Urinary bladder (tissue), 3 donors: ENCODE measurements at regions not wholly inside any gene's neighbourhood (a gene's known extent, or its start where the extent isn't known, plus 50 kb on each side); places are given as distances from the start of the nearest gene placed in this dataset.
A peak's percentile ranks its signal among the peaks of the same experiment; 100 is the strongest.

Experiments used
- DNase-seq: peaks from one replicate; pipeline ENCODE4 v3.0.0-alpha.2; 2015; ENCODE audit errors: extremely low spot score
- H3K27ac ChIP-seq: one replicate; pipeline ENCODE4 v1.5.1; 2013; ENCODE audit warnings: low read depth, mild to moderate bottlenecking, moderate library complexity
- H3K36me3 ChIP-seq: one replicate; pipeline ENCODE4 v1.6.1; 2013; ENCODE audit warnings: mild to moderate bottlenecking, moderate library complexity; ENCODE audit not compliant: insufficient read depth
- H3K4me1 ChIP-seq: one replicate; pipeline ENCODE4 v1.6.1; 2013; ENCODE audit warnings: mild to moderate bottlenecking, moderate library complexity; ENCODE audit not compliant: insufficient read depth
- H3K4me3 ChIP-seq: one replicate; pipeline ENCODE4 v1.5.1; 2013; ENCODE audit warnings: low read depth, low read length
- WGBS: extraction: QIAGEN DNeasy Blood & Tissue Kit; methylation state at CpG from one replicate; pipeline ENCODE4 v1.1.7; 2013; 5-methylcytosine and 5-hydroxymethylcytosine counted together
- donor health status: healthy with polysubstance abuse.
- donor health status: healthy.

DNA sequence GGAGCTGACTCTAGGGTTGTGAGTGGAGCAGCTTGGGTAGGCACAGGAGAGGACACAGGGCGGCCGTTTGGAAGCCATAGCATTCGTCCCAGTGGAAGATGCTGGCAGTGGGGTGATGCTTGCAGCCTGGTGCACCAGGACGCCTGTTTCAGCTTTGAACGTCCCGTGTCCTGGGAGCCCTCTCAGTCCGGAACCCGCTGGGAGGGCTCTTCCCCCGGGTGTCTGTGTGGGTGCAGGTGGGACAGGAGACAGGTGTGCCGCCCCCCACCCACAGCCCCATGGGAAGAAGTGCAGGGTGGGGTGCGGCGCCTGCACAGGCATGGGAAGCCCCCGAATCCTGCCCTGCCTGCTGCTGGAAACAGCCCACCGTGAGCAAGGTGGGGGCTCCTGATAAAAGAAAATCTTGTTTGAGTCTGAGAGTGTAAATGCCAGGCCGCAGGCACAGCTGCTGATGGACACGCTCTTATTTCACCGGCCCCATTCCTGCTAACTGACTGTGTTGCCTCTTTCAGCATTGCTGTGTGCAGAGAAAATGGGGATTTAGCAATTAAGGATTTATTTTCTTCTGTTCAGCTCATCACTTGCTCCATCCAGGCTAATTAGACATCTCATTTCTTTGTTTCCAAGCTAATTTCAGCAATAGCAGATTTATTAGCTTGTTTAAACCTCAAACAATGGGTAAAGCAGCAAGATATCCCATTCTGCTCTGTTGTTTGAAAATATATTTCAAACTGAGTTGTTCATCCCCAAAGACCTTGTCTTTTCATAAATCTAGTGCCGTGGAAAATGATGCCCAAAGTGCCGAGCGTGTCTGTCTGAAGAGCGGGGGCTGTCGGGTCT, 54.9 kb upstream of the DPYSL4 start:
- Histone ChIP-seq H3K4me3 (no peak overlapping the region), H3K36me3 (no peaks in the 10 kb centered on the region), H3K27ac (no peak overlapping the region), H3K4me1 (no peaks in the 10 kb centered on the region)
- WGBS: 77% methylated on average over 22 of the region's 22 CpGs
- DNase-seq: no peak

DNA sequence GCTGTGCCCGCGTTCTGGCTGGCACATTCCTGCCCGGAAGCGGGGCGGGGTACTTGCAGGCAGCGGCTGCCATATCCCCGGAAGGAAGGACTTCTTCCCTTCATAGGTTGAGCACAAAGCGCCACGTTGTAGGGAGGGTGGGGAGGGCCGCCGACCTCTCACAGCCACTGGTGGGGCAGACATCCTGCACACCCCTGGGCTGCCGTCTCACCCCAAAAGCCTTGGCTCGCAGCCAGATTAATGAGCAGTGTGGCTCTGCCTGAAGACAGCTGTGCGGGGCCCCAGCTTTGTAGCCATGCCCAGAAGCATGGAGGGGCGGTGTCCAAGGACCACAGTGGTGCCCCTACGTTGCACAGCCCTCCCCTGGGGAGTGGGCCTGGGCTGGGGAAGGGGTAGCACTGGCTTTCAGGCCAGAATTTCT, 54.3 kb upstream of the DPYSL4 start:
- WGBS: 59% methylated on average over 16 of the region's 16 CpGs
- no peaks in the 10 kb centered on the region for H3K4me1 ChIP-seq
- DNase-seq: no peak
- no peak overlapping the region for H3K4me3 ChIP-seq
- no peaks in the 10 kb centered on the region for H3K36me3 ChIP-seq
- H3K27ac ChIP-seq: no peak overlapping the region

DNA sequence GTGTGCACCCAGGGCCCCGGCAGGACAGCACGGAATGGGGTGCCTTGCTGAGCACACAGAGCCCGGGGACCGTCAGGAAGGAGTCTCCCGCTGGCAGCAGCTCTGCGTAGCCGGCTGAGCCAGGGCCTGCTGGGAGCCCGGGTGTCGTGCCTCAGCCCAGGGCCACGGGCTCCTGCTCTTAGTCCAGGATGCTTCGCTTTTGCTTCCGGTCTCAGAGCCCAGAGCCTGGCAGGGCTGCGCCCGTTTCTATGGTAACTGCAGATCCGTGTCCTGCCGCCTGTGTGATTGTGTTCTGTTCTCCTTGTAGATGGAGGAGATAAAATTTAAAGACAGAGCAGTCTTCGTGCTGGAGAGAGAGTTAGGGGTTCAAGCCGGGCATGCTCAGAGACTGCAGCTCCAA, 53.7 kb upstream of the DPYSL4 start:
- Histone ChIP-seq H3K4me3 (no peak overlapping the region), H3K27ac (no peak overlapping the region), H3K4me1 (no peaks in the 10 kb centered on the region), H3K36me3 (no peaks in the 10 kb centered on the region)
- 33% methylated on average over 18 of the region's 18 CpGs for WGBS
- DNase-seq: peak; percentile 31

DNA sequence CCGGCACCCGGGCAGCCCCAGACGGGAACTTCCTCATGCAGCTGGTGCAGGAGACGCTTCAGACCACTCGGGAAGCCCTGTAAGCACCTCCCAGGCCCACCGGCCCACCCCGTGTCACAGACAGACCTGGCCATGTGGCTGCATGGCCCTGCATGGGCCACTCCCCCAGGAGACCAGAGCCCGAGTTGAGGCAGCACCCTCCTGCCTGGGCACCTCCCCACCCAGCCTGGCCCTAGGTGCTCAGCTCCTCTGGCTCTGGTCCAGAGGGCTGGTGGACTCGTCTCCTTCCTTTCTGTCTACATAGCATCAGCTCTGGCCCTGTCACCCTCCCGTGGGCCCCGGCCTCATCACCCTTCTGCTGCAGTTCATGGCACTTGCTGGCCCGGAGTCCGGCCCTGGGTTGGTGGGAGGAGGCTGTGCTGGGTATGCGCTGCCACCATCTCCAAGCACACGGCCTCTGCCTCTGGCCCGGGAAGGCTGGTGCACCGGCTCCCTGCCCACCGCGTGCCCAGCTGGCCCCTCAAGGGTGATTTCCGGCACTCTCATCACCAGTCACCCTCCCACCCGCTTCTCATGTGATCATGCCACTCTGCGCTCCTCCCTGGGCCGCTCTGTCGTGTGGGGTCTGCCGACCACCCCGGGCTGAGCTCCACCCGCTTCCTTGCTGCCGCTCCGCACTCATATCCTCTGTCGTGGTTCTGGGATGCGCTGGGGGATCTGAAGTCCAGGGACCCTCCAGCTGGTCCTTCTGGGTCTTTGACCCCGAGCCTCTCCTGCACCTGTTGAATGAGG, 53.1 kb upstream of the DPYSL4 start:
- Histone ChIP-seq H3K27ac (no peak overlapping the region), H3K36me3 (no peaks in the 10 kb centered on the region), H3K4me1 (no peaks in the 10 kb centered on the region), H3K4me3 (no peak overlapping the region)
- no peak for DNase-seq
- 75% methylated on average over 32 of the region's 32 CpGs for whole genome bisulfite sequencing

DNA sequence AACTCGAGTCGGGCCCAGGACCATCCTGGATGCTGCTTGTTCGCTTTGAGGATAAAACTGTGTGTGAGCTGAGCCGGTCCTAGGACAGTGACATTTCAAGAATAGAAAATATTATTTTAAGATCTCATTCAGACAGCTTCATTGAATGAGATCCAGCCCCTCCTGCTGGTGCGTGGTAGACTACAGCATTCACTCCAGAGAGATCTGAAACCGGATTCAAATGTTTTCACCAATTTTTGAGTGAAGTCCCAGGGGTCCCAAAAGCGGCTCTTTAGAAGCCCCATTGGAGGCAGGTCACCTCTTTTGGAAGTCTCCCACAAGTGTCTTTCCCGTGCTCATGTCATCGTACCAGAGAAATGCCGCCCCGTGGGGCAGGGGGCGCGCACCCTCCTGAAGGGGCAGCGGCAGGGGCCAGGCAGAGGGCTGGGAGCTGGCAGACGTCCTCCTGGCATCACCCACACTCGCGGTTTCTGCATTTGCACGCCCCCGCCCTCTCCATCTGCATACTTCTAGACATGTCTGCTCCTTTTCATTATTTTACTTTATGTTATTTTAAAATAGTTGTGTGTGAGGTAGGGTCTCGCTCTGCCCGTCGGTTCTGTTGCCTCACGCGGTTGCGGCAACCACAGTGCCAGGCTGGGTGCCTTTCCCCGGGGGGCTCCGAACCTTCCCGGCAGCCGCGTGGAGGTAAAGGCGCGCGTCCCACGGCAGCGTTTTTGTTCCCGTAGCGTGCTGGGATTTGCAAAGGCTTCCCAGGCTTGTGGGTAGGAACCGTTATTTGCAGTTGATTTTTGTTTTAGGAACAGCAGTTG, 52.3 kb upstream of the DPYSL4 start:
- no peak for DNase-seq
- no peaks in the 10 kb centered on the region for H3K36me3 ChIP-seq
- H3K4me1 ChIP-seq: no peaks in the 10 kb centered on the region
- 87% methylated on average over 38 of the region's 38 CpGs for WGBS
- H3K4me3 ChIP-seq: no peak overlapping the region
- no peak overlapping the region for H3K27ac ChIP-seq

DNA sequence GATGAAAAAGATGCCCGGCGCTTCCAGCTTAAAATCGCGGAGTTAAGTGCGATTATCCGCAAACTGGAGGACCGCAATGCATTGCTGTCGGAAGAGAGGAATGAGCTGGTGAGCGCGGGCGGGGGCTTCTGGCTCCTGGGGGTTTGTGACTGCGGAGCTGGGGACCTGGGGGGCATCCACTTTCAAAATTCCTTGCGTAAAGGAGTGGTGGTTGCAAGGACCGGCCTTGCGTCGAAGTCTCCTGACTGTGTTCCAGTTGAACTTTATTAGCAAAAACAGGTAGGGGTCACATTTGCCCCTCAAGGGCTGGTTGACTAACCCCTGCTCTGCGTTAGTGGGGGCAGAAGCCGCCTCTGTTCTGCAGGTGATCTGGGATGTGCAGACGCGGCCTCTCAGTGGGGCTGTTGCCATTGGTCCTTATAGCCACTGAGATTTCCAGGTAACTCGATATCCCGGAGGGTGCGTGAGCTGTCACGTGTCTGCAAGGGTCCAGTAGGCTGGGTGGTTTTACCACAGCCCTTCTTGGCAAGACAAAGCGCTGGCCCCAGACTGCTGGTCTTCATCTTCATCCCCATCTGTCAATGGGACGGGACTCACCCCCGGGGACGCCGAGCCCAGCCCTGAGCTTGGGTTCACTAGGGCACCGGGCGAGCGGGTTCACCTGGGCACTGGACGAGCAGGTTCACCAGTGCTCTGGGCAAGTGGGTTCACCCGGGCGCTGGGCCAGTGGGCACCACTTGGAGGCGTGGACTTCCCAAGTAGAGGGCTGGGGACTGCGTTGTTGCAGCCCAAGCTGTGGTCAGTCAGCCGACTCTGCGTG, 51.5 kb upstream of the DPYSL4 start:
- WGBS: 85% methylated on average over 39 of the region's 39 CpGs
- Histone ChIP-seq H3K36me3 (no peaks in the 10 kb centered on the region), H3K27ac (no peak overlapping the region), H3K4me3 (no peak overlapping the region), H3K4me1 (no peaks in the 10 kb centered on the region)
- DNase-seq: no peak

DNA sequence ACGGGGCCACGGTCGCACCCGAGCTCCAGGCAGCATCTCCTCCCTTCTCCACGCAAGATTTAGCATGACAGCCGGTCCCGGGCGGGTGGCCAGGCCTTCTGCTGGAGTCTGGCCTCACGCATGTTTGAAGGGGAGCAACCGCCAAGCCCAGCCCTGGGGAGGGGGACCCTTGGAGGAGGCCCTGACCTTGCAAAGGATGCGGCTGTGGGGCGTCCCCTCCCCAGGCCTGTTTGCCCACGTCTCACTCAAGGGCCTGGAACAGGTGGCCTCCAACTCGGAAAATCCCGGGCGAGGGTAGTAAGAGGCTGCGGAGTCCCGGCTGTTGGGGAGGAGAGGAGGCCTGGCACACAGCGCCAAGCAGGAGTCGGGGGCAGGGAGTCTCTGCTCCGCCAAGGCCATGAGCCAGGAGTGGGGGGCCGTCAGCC, 50.6 kb upstream of the DPYSL4 start:
- no peak for DNase-seq
- no peak overlapping the region for H3K27ac ChIP-seq
- no peaks in the 10 kb centered on the region for H3K4me1 ChIP-seq
- WGBS: 79% methylated on average over 22 of the region's 22 CpGs
- H3K4me3 ChIP-seq: no peak overlapping the region
- H3K36me3 ChIP-seq: no peaks in the 10 kb centered on the region

DNA sequence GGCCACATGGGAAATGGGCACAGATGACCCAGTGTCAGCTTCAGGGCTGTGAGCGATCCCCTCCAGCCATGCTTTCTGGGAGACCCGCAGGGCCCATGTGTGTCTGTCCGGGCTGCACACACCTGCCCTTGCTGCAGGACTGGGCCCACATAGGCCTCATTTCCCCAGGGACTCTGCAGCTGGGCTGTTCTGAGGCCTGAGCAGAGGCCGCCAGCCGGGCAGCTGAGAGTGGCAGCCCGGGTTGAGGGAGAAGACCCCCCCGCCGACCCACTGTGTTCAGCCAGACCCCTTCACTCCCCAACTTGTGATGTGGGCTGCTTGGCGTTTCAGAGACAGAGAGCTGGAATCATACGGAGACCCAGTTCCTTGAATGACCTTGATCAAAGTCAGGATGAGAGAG, 50.1 kb upstream of the DPYSL4 start:
- no peaks in the 10 kb centered on the region for H3K4me1 ChIP-seq
- no peak overlapping the region for H3K4me3 ChIP-seq
- no peak overlapping the region for H3K27ac ChIP-seq
- no peaks in the 10 kb centered on the region for H3K36me3 ChIP-seq
- no peak for DNase-seq
- WGBS: 85% methylated on average over 10 of the region's 10 CpGs
